Endodermal cell (in vitro differentiated cells): ENCODE measurements at regions not wholly inside any gene's neighbourhood (a gene's known extent, or its start where the extent isn't known, plus 50 kb on each side); places are given as distances from the start of the nearest gene placed in this dataset.

Source experiments
- DNase-seq: peaks from one replicate; pipeline ENCODE4 v3.0.0-alpha.2; 2017
- H3K27ac ChIP-seq: 2 replicates; pipeline ENCODE4 v1.5.1; 2013; ENCODE audit warnings: mild to moderate bottlenecking, low read depth, low read length, moderate library complexity
- H3K27me3 ChIP-seq: 2 replicates; pipeline ENCODE4 v1.6.1; 2013; ENCODE audit warnings: mild to moderate bottlenecking, low read length, moderate library complexity; ENCODE audit not compliant: insufficient read depth, control insufficient read depth, poor library complexity, severe bottlenecking
- H3K36me3 ChIP-seq: 2 replicates; pipeline ENCODE4 v1.7.0; 2013; ENCODE audit warnings: mild to moderate bottlenecking, low read length, moderate library complexity; ENCODE audit not compliant: control insufficient read depth, insufficient read depth
- H3K4me1 ChIP-seq: one replicate; pipeline ENCODE4 v1.7.0; 2013; ENCODE audit warnings: low read length; ENCODE audit not compliant: control insufficient read depth, insufficient read depth
- H3K4me3 ChIP-seq: 2 replicates; pipeline ENCODE4 v1.5.1; 2013; ENCODE audit warnings: mild to moderate bottlenecking, low read length, moderate library complexity
- H3K9ac ChIP-seq: 2 replicates; pipeline ENCODE4 v1.6.1; 2013; ENCODE audit warnings: mild to moderate bottlenecking, low read length, moderate library complexity; ENCODE audit not compliant: poor library complexity, severe bottlenecking; ENCODE audit errors: extremely low read depth
- H3K9me3 ChIP-seq: 2 replicates; pipeline ENCODE4 v1.6.1; 2013; ENCODE audit warnings: mild to moderate bottlenecking, low read length, moderate library complexity; ENCODE audit not compliant: control insufficient read depth
- H3K27ac Mint-ChIP-seq: 2 replicates; pipeline ENCODE4 v1.8.0; 2020; ENCODE audit warnings: mixed read lengths
- H3K27me3 Mint-ChIP-seq: 2 replicates; pipeline ENCODE4 v1.8.0; 2021; ENCODE audit warnings: mild to moderate bottlenecking, mixed read lengths; ENCODE audit not compliant: insufficient read depth
- H3K36me3 Mint-ChIP-seq: 2 replicates; pipeline ENCODE4 v1.8.0; 2020; ENCODE audit warnings: low read depth, mixed read lengths
- H3K4me1 Mint-ChIP-seq: 2 replicates; pipeline ENCODE4 v1.8.0; 2020; ENCODE audit warnings: mixed read lengths
- H3K4me3 Mint-ChIP-seq: 2 replicates; pipeline ENCODE4 v1.8.0; 2020; ENCODE audit warnings: mild to moderate bottlenecking, moderate library complexity, mixed read lengths
- H3K9me3 Mint-ChIP-seq: 2 replicates; pipeline ENCODE4 v1.8.0; 2020; ENCODE audit warnings: mild to moderate bottlenecking, mixed read lengths
- WGBS, 2 experiments: methylation state at CpG; one replicate each; pipeline versions ENCODE4 v1.1.5 to v1.1.7; 2013; ENCODE audit warnings: missing lambda C conversion rate in 2 of 2, mixed read lengths in 1 of 2; ENCODE audit not compliant: insufficient coverage in 1 of 2, insufficient read length in 1 of 2; 5-methylcytosine and 5-hydroxymethylcytosine counted together
- TF ChIP-seq, protein P1 (sequence below): fragments of 200-600 bp; sonication (generic); conservative IDR thresholded peaks from 2 replicates; pipeline ENCODE4 v1.5.0; 2021; ENCODE audit warnings: antibody characterized with exemption, mild to moderate bottlenecking

DNA sequence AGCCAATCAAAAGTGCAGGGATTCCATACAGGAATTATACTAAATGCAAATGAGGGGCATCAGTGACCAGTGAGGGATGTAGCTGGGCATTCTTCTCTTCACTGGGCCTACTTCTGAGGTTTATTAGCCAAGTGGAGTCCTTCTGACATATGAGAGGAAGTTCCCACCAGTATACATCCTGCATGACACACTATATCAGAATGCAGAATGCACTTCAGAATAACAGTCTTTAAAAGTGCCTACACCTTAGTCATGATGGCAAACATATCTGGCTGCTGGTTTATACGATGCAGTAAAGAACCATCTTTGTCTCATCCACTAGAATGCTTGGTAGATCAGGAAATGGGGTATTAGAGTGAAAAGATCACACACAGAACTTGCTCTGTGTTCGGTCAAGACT lies 180.3 kb upstream of the PPARGC1A start:
- WGBS, 2 experiments, result 86 to 89% methylated on average over 1 to 2 of the region's 2 CpGs
- Histone ChIP-seq H3K4me1 (no peaks in the 10 kb centered on the region), H3K27me3 (no peaks in the 10 kb centered on the region), H3K9ac (no peak overlapping the region), H3K27ac (no peak overlapping the region), H3K9me3 (no peaks in the 10 kb centered on the region), H3K4me3 (no peak overlapping the region), H3K36me3 (no peaks in the 10 kb centered on the region)
- Mint-ChIP-seq H3K4me1 (peaks cover 3% of the 10 kb centered on the region), H3K27ac (no peak overlapping the region), H3K27me3 (no peaks in the 10 kb centered on the region), H3K4me3 (no peak overlapping the region), H3K9me3 (no peaks in the 10 kb centered on the region), H3K36me3 (no peaks in the 10 kb centered on the region)
- TF ChIP-seq, protein P1, sequence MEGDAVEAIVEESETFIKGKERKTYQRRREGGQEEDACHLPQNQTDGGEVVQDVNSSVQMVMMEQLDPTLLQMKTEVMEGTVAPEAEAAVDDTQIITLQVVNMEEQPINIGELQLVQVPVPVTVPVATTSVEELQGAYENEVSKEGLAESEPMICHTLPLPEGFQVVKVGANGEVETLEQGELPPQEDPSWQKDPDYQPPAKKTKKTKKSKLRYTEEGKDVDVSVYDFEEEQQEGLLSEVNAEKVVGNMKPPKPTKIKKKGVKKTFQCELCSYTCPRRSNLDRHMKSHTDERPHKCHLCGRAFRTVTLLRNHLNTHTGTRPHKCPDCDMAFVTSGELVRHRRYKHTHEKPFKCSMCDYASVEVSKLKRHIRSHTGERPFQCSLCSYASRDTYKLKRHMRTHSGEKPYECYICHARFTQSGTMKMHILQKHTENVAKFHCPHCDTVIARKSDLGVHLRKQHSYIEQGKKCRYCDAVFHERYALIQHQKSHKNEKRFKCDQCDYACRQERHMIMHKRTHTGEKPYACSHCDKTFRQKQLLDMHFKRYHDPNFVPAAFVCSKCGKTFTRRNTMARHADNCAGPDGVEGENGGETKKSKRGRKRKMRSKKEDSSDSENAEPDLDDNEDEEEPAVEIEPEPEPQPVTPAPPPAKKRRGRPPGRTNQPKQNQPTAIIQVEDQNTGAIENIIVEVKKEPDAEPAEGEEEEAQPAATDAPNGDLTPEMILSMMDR, result no peak
- no peak for DNase-seq

DNA sequence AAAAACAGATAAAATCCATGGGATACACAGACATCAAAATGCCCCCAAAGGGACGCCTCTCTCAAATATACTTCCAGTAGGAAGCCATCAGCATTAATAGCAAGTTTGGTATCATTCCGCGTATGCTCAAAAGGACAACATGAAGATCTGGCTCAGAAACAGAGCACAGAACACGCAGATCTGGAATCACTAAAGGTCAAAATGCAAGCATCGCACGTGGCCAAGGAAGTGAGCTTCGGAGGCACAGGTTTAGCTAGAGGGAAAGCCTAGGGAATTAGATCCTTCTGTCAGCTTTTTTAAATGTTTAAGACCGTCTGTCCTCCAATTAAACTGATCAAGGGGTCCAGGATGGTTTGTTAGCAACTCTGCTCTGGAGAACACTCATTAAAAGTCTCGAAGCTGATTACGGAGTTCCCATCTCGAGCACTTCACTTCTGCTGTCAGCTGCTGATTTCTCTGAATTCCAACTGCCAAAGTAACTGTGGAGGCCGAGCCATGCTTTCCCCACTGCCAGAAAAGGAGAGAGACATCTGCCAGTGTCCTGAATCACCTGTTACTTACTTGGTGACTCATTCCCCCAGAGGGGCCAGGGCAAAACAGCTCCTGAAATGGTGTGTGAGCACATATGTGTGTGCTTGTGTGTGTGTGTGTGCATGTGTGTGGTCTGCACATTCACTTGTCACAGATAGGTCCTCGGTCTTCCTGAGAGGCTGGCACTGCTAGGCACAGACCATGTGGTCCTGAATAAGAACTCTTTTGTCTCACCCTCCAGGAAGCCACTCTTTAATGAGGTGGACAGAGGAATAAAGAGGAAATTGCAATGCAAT lies 177.7 kb upstream of the PPARGC1A start:
- no peak overlapping the region for H3K27ac Mint-ChIP-seq
- H3K9me3 Mint-ChIP-seq, result no peaks in the 10 kb centered on the region
- H3K36me3 ChIP-seq, result no peaks in the 10 kb centered on the region
- peaks cover 3% of the 10 kb centered on the region for H3K4me1 Mint-ChIP-seq
- H3K36me3 Mint-ChIP-seq, result no peaks in the 10 kb centered on the region
- 92 to 93% methylated on average over 12 to 13 of the region's 13 CpGs for WGBS, 2 experiments
- H3K9me3 ChIP-seq, result no peaks in the 10 kb centered on the region
- no peaks in the 10 kb centered on the region for H3K27me3 ChIP-seq
- H3K4me1 ChIP-seq, result no peaks in the 10 kb centered on the region
- H3K27ac ChIP-seq, result no peak overlapping the region
- H3K9ac ChIP-seq, result no peak overlapping the region
- no peaks in the 10 kb centered on the region for H3K27me3 Mint-ChIP-seq
- peak; percentile 58 for DNase-seq
- TF ChIP-seq, protein P1, result no peak
- no peak overlapping the region for H3K4me3 Mint-ChIP-seq
- no peak overlapping the region for H3K4me3 ChIP-seq

DNA sequence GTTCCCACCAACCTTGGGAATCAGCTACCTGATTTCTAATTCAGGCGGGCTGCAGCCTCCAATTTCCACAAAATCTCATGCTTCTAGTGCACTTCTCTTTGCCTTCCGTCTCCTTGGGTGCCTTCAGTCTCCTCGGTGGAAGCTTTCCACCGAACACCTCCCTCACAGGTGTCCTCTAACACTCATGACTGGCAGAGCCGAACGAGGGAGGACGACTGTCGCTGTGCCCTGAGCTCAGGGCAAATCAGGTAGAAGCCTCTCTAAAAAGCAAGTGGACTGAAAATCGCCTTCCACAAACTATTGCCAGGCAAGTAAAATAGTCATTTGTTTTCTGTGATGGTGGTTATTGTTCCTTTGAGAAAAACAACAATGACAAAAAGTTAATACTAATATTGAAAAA lies 176.1 kb upstream of the PPARGC1A start:
- TF ChIP-seq, protein P1, result no peak
- Mint-ChIP-seq H3K27me3 (no peaks in the 10 kb centered on the region), H3K4me3 (no peak overlapping the region), H3K4me1 (peaks cover 3% of the 10 kb centered on the region), H3K9me3 (no peaks in the 10 kb centered on the region), H3K36me3 (no peaks in the 10 kb centered on the region), H3K27ac (no peak overlapping the region)
- no peak overlapping the region for H3K27ac ChIP-seq
- 83 to 100% methylated on average over 1 to 9 of the region's 9 CpGs for WGBS, 2 experiments
- no peak overlapping the region for H3K4me3 ChIP-seq
- no peaks in the 10 kb centered on the region for H3K27me3 ChIP-seq
- H3K36me3 ChIP-seq, result no peaks in the 10 kb centered on the region
- H3K9me3 ChIP-seq, result no peaks in the 10 kb centered on the region
- H3K4me1 ChIP-seq, result no peaks in the 10 kb centered on the region
- DNase-seq, result no peak
- no peak overlapping the region for H3K9ac ChIP-seq
